ENCODE measurements at regions not wholly inside any gene's neighbourhood (a gene's known extent, or its start where the extent isn't known, plus 50 kb on each side); places are given as distances from the start of the nearest gene placed in this dataset.

GRCh38 chr18:60445341-60445740 lies 72.8 kb upstream of the MC4R start:
- DNase-seq (ENCODE audit: missing footprints), result no peak
- intact Hi-C loops (cut with DNase I), result no loop called here
- ATAC-seq, result no peak

GRCh38 chr18:60446821-60447220 lies 74.2 kb upstream of the MC4R start:
- intact Hi-C loops (cut with DNase I), result no loop called here
- no peak for DNase-seq (ENCODE audit: missing footprints)
- ATAC-seq, result no peak

GRCh38 chr18:60448487-60449267 lies 76.1 kb upstream of the MC4R start:
- intact Hi-C loops (cut with DNase I), result no loop called here
- ATAC-seq, result no peak
- no peak for DNase-seq (ENCODE audit: missing footprints)

GRCh38 chr18:60452421-60452820 lies 79.8 kb upstream of the MC4R start:
- intact Hi-C loops (cut with DNase I), result no loop called here
- no peak for ATAC-seq
- no peak for DNase-seq (ENCODE audit: missing footprints)

GRCh38 chr18:60466677-60467076 lies 94.1 kb upstream of the MC4R start:
- DNase-seq (ENCODE audit: missing footprints) (no peak), ATAC-seq (no peak)
- intact Hi-C loops (cut with DNase I), result no loop called here

- ATAC-seq, result no peak
- intact Hi-C loops (cut with DNase I), result no loop called here
- no peak for DNase-seq (ENCODE audit: missing footprints)
Measured at GRCh38 chr18:60469387-60470100, 97.0 kb upstream of the MC4R start.

GRCh38 chr18:60471652-60472051 lies 99.1 kb upstream of the MC4R start:
- DNase-seq (ENCODE audit: missing footprints), result no peak
- intact Hi-C loops (cut with DNase I), result no loop called here
- ATAC-seq, result no peak

- intact Hi-C loops (cut with DNase I), result no loop called here
- ATAC-seq, result no peak
- no peak for DNase-seq (ENCODE audit: missing footprints)
Measured at GRCh38 chr18:60485201-60485600, 112.6 kb upstream of the MC4R start.

GRCh38 chr18:60493066-60493465 lies 120.5 kb upstream of the MC4R start:
- intact Hi-C loops (cut with DNase I), result no loop called here
- no peak for ATAC-seq

GRCh38 chr18:60499675-60500074 lies 127.1 kb upstream of the MC4R start:
- intact Hi-C loops (cut with DNase I), result no loop called here
- DNase-seq (ENCODE audit: missing footprints) (no peak), ATAC-seq (no peak)

More at GRCh38 chr18:60493066-60493465, 120.5 kb upstream of the MC4R start:
- no peak for DNase-seq (ENCODE audit: missing footprints)

- ATAC-seq, result no peak
- intact Hi-C loops (cut with DNase I), result no loop called here
- no peak for DNase-seq (ENCODE audit: missing footprints)
Measured at GRCh38 chr18:60500960-60501359, 128.4 kb upstream of the MC4R start.

- intact Hi-C loops (cut with DNase I), result no loop called here
- ATAC-seq (no peak), DNase-seq (ENCODE audit: missing footprints) (no peak)
Measured at GRCh38 chr18:60502591-60502990, 130.0 kb upstream of the MC4R start.

GRCh38 chr18:60503199-60503598 lies 130.6 kb upstream of the MC4R start:
- no peak for ATAC-seq
- intact Hi-C loops (cut with DNase I), result no loop called here
- no peak for DNase-seq (ENCODE audit: missing footprints)

- ATAC-seq (no peak), DNase-seq (ENCODE audit: missing footprints) (no peak)
- intact Hi-C loops (cut with DNase I), result no loop called here
Measured at GRCh38 chr18:60506190-60506589, 133.6 kb upstream of the MC4R start.

- intact Hi-C loops (cut with DNase I), result no loop called here
- ATAC-seq, result peak; percentile 37
- DNase-seq (ENCODE audit: missing footprints), result no peak
Measured at GRCh38 chr18:60506682-60507081, 134.1 kb upstream of the MC4R start.

- intact Hi-C loops (cut with DNase I), result no loop called here
- no peak for ATAC-seq
- DNase-seq (ENCODE audit: missing footprints), result no peak
Measured at GRCh38 chr18:60508108-60508507, 135.5 kb upstream of the MC4R start.

GRCh38 chr18:60534538-60534937 lies 162.0 kb upstream of the MC4R start:
- DNase-seq (ENCODE audit: missing footprints), result no peak
- intact Hi-C loops (cut with DNase I), result no loop called here
- no peak for ATAC-seq

- DNase-seq (ENCODE audit: missing footprints) (no peak), ATAC-seq (no peak)
- intact Hi-C loops (cut with DNase I), result no loop called here
Measured at GRCh38 chr18:60537074-60537473, 164.5 kb upstream of the MC4R start.

- intact Hi-C loops (cut with DNase I), result no loop called here
- no peak for ATAC-seq
- DNase-seq (ENCODE audit: missing footprints), result no peak
Measured at GRCh38 chr18:60538891-60539290, 166.3 kb upstream of the MC4R start.

- intact Hi-C loops (cut with DNase I), result loop anchor here (10.0 kb wide), 1 partner anchor 557 kb away; no protein-coding TSS in a partner anchor
- ATAC-seq (no peak), DNase-seq (ENCODE audit: missing footprints) (no peak)
Measured at GRCh38 chr18:60541661-60542060, 169.1 kb upstream of the MC4R start.

Data from Right ventricle myocardium inferior (tissue), 1 donor.